Loucy (cell line): ENCODE measurements at regions not wholly inside any gene's neighbourhood (a gene's known extent, or its start where the extent isn't known, plus 50 kb on each side); places are given as distances from the start of the nearest gene placed in this dataset.

Source experiments
- H2AFZ ChIP-seq: fragments of 200-600 bp; sonication (generic); 2 replicates; pipeline ENCODE4 v1.6.0; 2016; ENCODE audit warnings: antibody characterized with exemption, mild to moderate bottlenecking, low read length, moderate library complexity
- H3F3A ChIP-seq: fragments of 200-600 bp; 2 replicates; pipeline ENCODE4 v1.6.0; 2016; ENCODE audit warnings: antibody characterized with exemption, low read depth, mild to moderate bottlenecking
- H3K27me3 ChIP-seq: fragments of 200-600 bp; sonication (generic); 2 replicates; pipeline ENCODE4 v1.6.1; 2014; ENCODE audit warnings: low read length, mild to moderate bottlenecking; ENCODE audit not compliant: insufficient read depth, poor library complexity, severe bottlenecking
- H3K36me3 ChIP-seq: fragments of 200-600 bp; sonication (generic); 2 replicates; pipeline ENCODE4 v1.6.1; 2016; ENCODE audit warnings: low read length; ENCODE audit not compliant: insufficient read depth
- H3K4me1 ChIP-seq: fragments of 200-600 bp; sonication (generic); 2 replicates; pipeline ENCODE4 v1.5.1; 2014; ENCODE audit warnings: low read length, mild to moderate bottlenecking; ENCODE audit not compliant: insufficient read depth, poor library complexity, severe bottlenecking
- H3K4me2 ChIP-seq: fragments of 200-600 bp; sonication (generic); 2 replicates; pipeline ENCODE4 v1.6.0; 2014; ENCODE audit warnings: antibody characterized with exemption, low read length, low read depth, mild to moderate bottlenecking; ENCODE audit not compliant: poor library complexity, severe bottlenecking
- H3K4me3 ChIP-seq: fragments of 200-600 bp; sonication (generic); 2 replicates; pipeline ENCODE4 v1.5.1; 2014; ENCODE audit warnings: low read length, mild to moderate bottlenecking, mixed read lengths; ENCODE audit not compliant: poor library complexity, severe bottlenecking
- H3K79me2 ChIP-seq: fragments of 200-600 bp; sonication (generic); 2 replicates; pipeline ENCODE4 v1.6.1; 2014; ENCODE audit warnings: low read length; ENCODE audit not compliant: insufficient read depth
- H3K9ac ChIP-seq: fragments of 200-600 bp; sonication (generic); 2 replicates; pipeline ENCODE4 v1.6.0; 2014; ENCODE audit warnings: mild to moderate bottlenecking, low read depth, low read length, moderate library complexity; ENCODE audit not compliant: poor library complexity, severe bottlenecking
- H3K9me2 ChIP-seq: fragments of 200-600 bp; sonication (generic); replicated peaks from 2 replicates; pipeline ENCODE4 v1.6.1; 2016; ENCODE audit warnings: low read depth, low read length, mixed read lengths
- H3K9me3 ChIP-seq: fragments of 200-600 bp; sonication (generic); 2 replicates; pipeline ENCODE4 v1.6.1; 2014; ENCODE audit warnings: mild to moderate bottlenecking, antibody characterized with exemption, low read length, low read depth; ENCODE audit not compliant: insufficient read depth
- H4K20me1 ChIP-seq: fragments of 200-600 bp; sonication (generic); 2 replicates; pipeline ENCODE4 v1.6.0; 2014; ENCODE audit warnings: antibody characterized with exemption, low read length, mild to moderate bottlenecking; ENCODE audit not compliant: insufficient read depth, poor library complexity, severe bottlenecking
- EZH2phosphoT487 ChIP-seq: fragments of 200-600 bp; IDR thresholded peaks from 2 replicates; pipeline ENCODE4 v1.6.1; 2018; ENCODE audit warnings: antibody characterized with exemption, mild to moderate bottlenecking, moderate library complexity, borderline replicate concordance
- TF ChIP-seq, protein P1 (sequence below): fragments of 200-600 bp; sonication (generic); conservative IDR thresholded peaks from 2 replicates; pipeline ENCODE4 v1.5.1; 2014; ENCODE audit warnings: mild to moderate bottlenecking, antibody characterized with exemption, low read length

GRCh38 chr18:64444819-64445218, 295.9 kb upstream of the LINC00305 start:
- Histone ChIP-seq H3K27me3 (no peaks in the 10 kb centered on the region), H3K9me2 (no peaks in the 10 kb centered on the region), H3K36me3 (no peaks in the 10 kb centered on the region), H3K9ac (no peak overlapping the region), H3K79me2 (no peaks in the 10 kb centered on the region), H3K9me3 (no peaks in the 10 kb centered on the region), H3K4me2 (no peak overlapping the region), H4K20me1 (no peaks in the 10 kb centered on the region), H3K4me1 (no peaks in the 10 kb centered on the region), H3K4me3 (no peak overlapping the region), H3F3A (no peaks in the 10 kb centered on the region), H2AFZ (no peak overlapping the region)
- TF ChIP-seq EZH2phosphoT487, result no peak
- TF ChIP-seq, protein P1, sequence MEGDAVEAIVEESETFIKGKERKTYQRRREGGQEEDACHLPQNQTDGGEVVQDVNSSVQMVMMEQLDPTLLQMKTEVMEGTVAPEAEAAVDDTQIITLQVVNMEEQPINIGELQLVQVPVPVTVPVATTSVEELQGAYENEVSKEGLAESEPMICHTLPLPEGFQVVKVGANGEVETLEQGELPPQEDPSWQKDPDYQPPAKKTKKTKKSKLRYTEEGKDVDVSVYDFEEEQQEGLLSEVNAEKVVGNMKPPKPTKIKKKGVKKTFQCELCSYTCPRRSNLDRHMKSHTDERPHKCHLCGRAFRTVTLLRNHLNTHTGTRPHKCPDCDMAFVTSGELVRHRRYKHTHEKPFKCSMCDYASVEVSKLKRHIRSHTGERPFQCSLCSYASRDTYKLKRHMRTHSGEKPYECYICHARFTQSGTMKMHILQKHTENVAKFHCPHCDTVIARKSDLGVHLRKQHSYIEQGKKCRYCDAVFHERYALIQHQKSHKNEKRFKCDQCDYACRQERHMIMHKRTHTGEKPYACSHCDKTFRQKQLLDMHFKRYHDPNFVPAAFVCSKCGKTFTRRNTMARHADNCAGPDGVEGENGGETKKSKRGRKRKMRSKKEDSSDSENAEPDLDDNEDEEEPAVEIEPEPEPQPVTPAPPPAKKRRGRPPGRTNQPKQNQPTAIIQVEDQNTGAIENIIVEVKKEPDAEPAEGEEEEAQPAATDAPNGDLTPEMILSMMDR, result no peak

GRCh38 chr18:64438178-64438577, 289.3 kb upstream of the LINC00305 start:
- Histone ChIP-seq H3K4me2 (no peak overlapping the region), H3K79me2 (no peaks in the 10 kb centered on the region), H3K4me3 (no peak overlapping the region), H3K9me2 (no peaks in the 10 kb centered on the region), H3F3A (no peaks in the 10 kb centered on the region), H3K4me1 (no peaks in the 10 kb centered on the region), H3K9ac (no peak overlapping the region), H3K36me3 (no peaks in the 10 kb centered on the region), H2AFZ (no peak overlapping the region), H3K27me3 (no peaks in the 10 kb centered on the region), H4K20me1 (no peaks in the 10 kb centered on the region), H3K9me3 (peaks cover 2% of the 10 kb centered on the region; the same call in 1 of the 2 replicates)
- TF ChIP-seq EZH2phosphoT487, result no peak
- TF ChIP-seq, protein P1, result no peak

DNA sequence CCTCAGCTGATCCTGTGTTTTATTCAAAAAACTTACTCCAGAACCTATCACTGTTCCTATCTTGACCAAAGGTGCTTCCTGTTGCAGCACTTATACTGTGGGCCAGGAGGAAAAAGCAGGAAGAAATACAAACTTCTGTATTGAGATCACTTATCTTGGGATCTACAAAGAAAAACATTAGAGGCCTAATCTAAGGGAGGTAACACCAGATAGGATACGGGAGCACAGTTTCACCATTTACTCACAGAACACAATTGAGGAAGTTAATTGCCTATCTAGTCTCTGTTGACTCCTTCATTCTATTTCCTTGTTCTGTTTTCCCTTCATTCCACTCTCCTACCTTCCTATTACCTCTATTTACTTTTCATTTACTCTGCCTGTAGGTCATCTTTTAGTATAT, 287.2 kb upstream of the LINC00305 start:
- H3K9ac ChIP-seq, result no peak overlapping the region
- no peaks in the 10 kb centered on the region for H3K4me1 ChIP-seq
- no peak overlapping the region for H2AFZ ChIP-seq
- no peak overlapping the region for H3K4me2 ChIP-seq
- no peak for TF ChIP-seq EZH2phosphoT487
- TF ChIP-seq, protein P1, result no peak
- H3K9me2 ChIP-seq, result no peaks in the 10 kb centered on the region
- no peak overlapping the region for H3K4me3 ChIP-seq
- peaks cover 2% of the 10 kb centered on the region; the same call in 1 of the 2 replicates for H3K9me3 ChIP-seq
- H4K20me1 ChIP-seq, result no peaks in the 10 kb centered on the region
- no peaks in the 10 kb centered on the region for H3K36me3 ChIP-seq
- H3F3A ChIP-seq, result no peaks in the 10 kb centered on the region
- no peaks in the 10 kb centered on the region for H3K79me2 ChIP-seq
- H3K27me3 ChIP-seq, result no peaks in the 10 kb centered on the region
